ENCODE measurements at regions not wholly inside any gene's neighbourhood (a gene's known extent, or its start where the extent isn't known, plus 50 kb on each side); places are given as distances from the start of the nearest gene placed in this dataset.

GRCh38 chr4:152039023-152039481 lies 278.2 kb upstream of the GATB start:
- ChIA-PET CTCF (no interaction called here), RAD21 (ENCODE audit: unreplicated experiment) (no interaction called here), SMC1A (ENCODE audit: uncharacterized antibody, unreplicated experiment) (no interaction called here), POLR2A (no interaction called here)
- H3K9ac ChIP-seq (ENCODE audit: control insufficient read depth, insufficient read depth, low read length): no peak overlapping the region
- no peak overlapping the region for H2AFZ ChIP-seq (ENCODE audit: control insufficient read depth, low read depth, low read length)
- no peak for ATAC-seq
- no peaks in the 10 kb centered on the region for H3K27me3 ChIP-seq (replicated peaks in 1 of 2; ENCODE audit: control insufficient read depth in 2 of 2, insufficient read depth in 2 of 2, low read length in 1 of 2)
- intact Hi-C loops (cut with micrococcal nuclease; ENCODE audit: unreplicated experiment): no loop called here
- no peak for FAIRE-seq
- DNase-seq (ENCODE audit: low read depth, low spot score): no peak
- 63% methylated on average over 11 of the region's 11 CpGs for WGBS (ENCODE audit: insufficient coverage, insufficient replicate concordance, low lambda C conversion rate, missing lambda C conversion rate)
- TF ChIP-seq EGR1 (IDR thresholded peaks at IDR 0.05; ENCODE audit: borderline replicate concordance in 1 of 2, low read depth in 2 of 2, low read length in 2 of 2) (no peak), SMC3 (IDR thresholded peaks at IDR 0.05; ENCODE audit: borderline replicate concordance, low read length) (no peak), ZNF207 (IDR thresholded peaks at IDR 0.05; ENCODE audit: borderline replicate concordance) (no peak), ZBTB33 (IDR thresholded peaks at IDR 0.05) (no peak), USF2 (IDR thresholded peaks at IDR 0.05; ENCODE audit: borderline replicate concordance, low read depth, low read length) (no peak), IRF3 (IDR thresholded peaks at IDR 0.05) (no peak), DPF2 (IDR thresholded peaks at IDR 0.05) (no peak), HDAC2 (IDR thresholded peaks at IDR 0.05) (no peak), HSF1 (IDR thresholded peaks at IDR 0.05; ENCODE audit: low read depth, low read length) (no peak), ZNF384 (IDR thresholded peaks at IDR 0.05; ENCODE audit: borderline replicate concordance, low read depth, low read length) (no peak), NR2F1 (conservative IDR thresholded peaks at IDR 0.05) (no peak), ASH2L (IDR thresholded peaks at IDR 0.05; ENCODE audit: borderline replicate concordance, low read depth) (no peak), CBFB (IDR thresholded peaks at IDR 0.05; ENCODE audit: low read depth) (no peak), CHD1 (IDR thresholded peaks at IDR 0.05; ENCODE audit: low read depth, low read length) (no peak)
- H3K79me2 ChIP-seq (ENCODE audit: control insufficient read depth, insufficient read depth, low read length): no peaks in the 10 kb centered on the region
- no peak overlapping the region for H3K4me3 ChIP-seq
- H4K20me1 ChIP-seq (ENCODE audit: control insufficient read depth, insufficient read depth): no peaks in the 10 kb centered on the region
- in situ Hi-C loops (cut with MboI): no loop called here
- no peaks in the 10 kb centered on the region for H3K9me3 ChIP-seq (replicated peaks; ENCODE audit: control insufficient read depth, insufficient read depth, low read length)
- no peaks in the 10 kb centered on the region for H3K36me3 ChIP-seq (ENCODE audit: control insufficient read depth in 2 of 2, insufficient read depth in 2 of 2, low read length in 1 of 2)
- no TSS peak for BruUV-seq (replicated peaks)
- H3K4me2 ChIP-seq (ENCODE audit: control insufficient read depth, insufficient read depth): no peak overlapping the region
- no peaks in the 10 kb centered on the region for H3K4me1 ChIP-seq (ENCODE audit: control insufficient read depth, insufficient read depth, low read length)
- no peak overlapping the region for H3K27ac ChIP-seq (ENCODE audit: control insufficient read depth, insufficient read depth)

All from GM12878 (cell line).